PC-9 (cell line): ENCODE measurements at regions not wholly inside any gene's neighbourhood (a gene's known extent, or its start where the extent isn't known, plus 50 kb on each side); places are given as distances from the start of the nearest gene placed in this dataset.

Source experiments
- CTCF ChIP-seq: fragments of 200-600 bp; sonication (generic); conservative IDR thresholded peaks from 2 replicates; pipeline ENCODE4 v1.6.1; 2017; ENCODE audit warnings: mixed run types, antibody characterized with exemption, mild to moderate bottlenecking, moderate library complexity
- EZH2 ChIP-seq: fragments of 200-600 bp; sonication (generic); IDR thresholded peaks from 2 replicates; pipeline ENCODE4 v1.8.0; 2017; ENCODE audit warnings: antibody characterized with exemption, low read depth

- TF ChIP-seq CTCF (no peak), EZH2 (no peak)
Observed at GRCh38 chr21:9760398-9761074, 760.8 kb upstream of the TPTE start.
